HCT116 (cell line): ENCODE measurements at regions not wholly inside any gene's neighbourhood (a gene's known extent, or its start where the extent isn't known, plus 50 kb on each side); places are given as distances from the start of the nearest gene placed in this dataset.
"Not testable (repeated sequence)": the region's sequence is repeated elsewhere in the genome, so short reads cannot be mapped to it uniquely, and the experiment has no call there.

Source experiments
- ATAC-seq: fragments of 200-7000 bp; cut with Tn5 transposase; 2 replicates; pipeline ENCODE4 v1.9.1; 2020; ENCODE audit warnings: mild to moderate bottlenecking, moderate library complexity
- BruUV-seq: library from RNA; stranded (reverse); fragments of 400-500 nt; replicated peaks from 2 replicates; lab custom pipeline; 2021; lab: Mats Ljungman, UMichigan
- CTCF ChIA-PET: fragments of 300-600 bp; sonication (Branson Sonifier 250); formaldehyde crosslinking; loops from one replicate; lab custom pipeline; 2021; ENCODE audit warnings: antibody characterized with exemption; lab: Charles Lee
- POLR2A ChIA-PET: fragments of 300-600, 350-600 bp; sonication (Branson Sonifier 250); formaldehyde crosslinking; loops from one replicate; lab custom pipeline; 2021; ENCODE audit warnings: antibody characterized with exemption; lab: Charles Lee
- RAD21 ChIA-PET, 2 experiments: fragments of 300-600 bp; sonication (Branson Sonifier 250); formaldehyde crosslinking; loops; one replicate each; lab custom pipeline; 2023; ENCODE audit warnings: low total read pairs in 2 of 2; ENCODE audit not compliant: uncharacterized antibody in 2 of 2, unreplicated experiment in 2 of 2, low non-redundant PET in 1 of 2; lab: Charles Lee
- DNase-seq: peaks from one replicate; pipeline ENCODE4 v3.0.0-alpha.2; 2010; ENCODE audit warnings: low read depth, low spot score
- H2AFZ ChIP-seq: fragments of 200-600 bp; shearing (Covaris generic), sonication (generic); 2 replicates; pipeline ENCODE4 v1.6.1; 2017; ENCODE audit warnings: low read depth, mixed run types, mixed read lengths, antibody characterized with exemption, low read length; ENCODE audit not compliant: poor library complexity, severe bottlenecking
- H3K27ac ChIP-seq: 2 replicates; pipeline ENCODE4 v1.5.1; 2012; ENCODE audit warnings: low read depth, low read length
- H3K27me3 ChIP-seq: fragments of 200-600 bp; sonication (generic); 2 replicates; pipeline ENCODE4 v1.6.1; 2016; ENCODE audit warnings: mixed run types, low read length, mixed read lengths; ENCODE audit not compliant: insufficient read depth
- H3K36me3 ChIP-seq, 2 experiments: fragments of 200-500 bp in 1 of 2; fragments of 200-600 bp in 1 of 2; sonication (Bioruptor generic) in 1 of 2; sonication (generic) in 1 of 2; 2 replicates each; pipeline versions ENCODE4 v1.5.1 to v1.6.1; 2014 to 2016; ENCODE audit warnings: low read length in 2 of 2, inconsistent platforms in 1 of 2, mixed read lengths in 1 of 2, mixed run types in 1 of 2; ENCODE audit not compliant: insufficient read depth in 2 of 2, control insufficient read depth in 1 of 2
- H3K4me1 ChIP-seq, 2 experiments: fragments of 200-600 bp in 1 of 2; sonication (generic) in 1 of 2; 2 replicates each; pipeline versions ENCODE4 v1.5.1 to v1.6.1; 2012 to 2017; ENCODE audit warnings: low read length in 2 of 2, inconsistent platforms in 1 of 2, mild to moderate bottlenecking in 1 of 2, mixed read lengths in 1 of 2, mixed run types in 1 of 2, moderate library complexity in 1 of 2; ENCODE audit not compliant: insufficient read depth in 2 of 2, control insufficient read depth in 1 of 2
- H3K4me2 ChIP-seq: fragments of 200-600 bp; sonication (generic); 2 replicates; pipeline ENCODE4 v1.6.1; 2017; ENCODE audit warnings: mixed run types, low read length, mixed read lengths
- H3K4me3 ChIP-seq, 2 experiments: fragments of 200-600 bp in 1 of 2; sonication (generic) in 1 of 2; replicated peaks in 1 of 2; 2 replicates each; pipeline ENCODE4 v1.5.1; 2011 to 2016; ENCODE audit warnings: low read length in 2 of 2, control low read depth in 1 of 2, low read depth in 1 of 2, mild to moderate bottlenecking in 1 of 2, mixed read lengths in 1 of 2, mixed run types in 1 of 2
- H3K79me2 ChIP-seq: fragments of 200-600 bp; sonication (generic); 2 replicates; pipeline ENCODE4 v1.6.1; 2017; ENCODE audit warnings: mild to moderate bottlenecking, mixed run types, low read length, moderate library complexity, mixed read lengths; ENCODE audit not compliant: insufficient read depth
- H3K9ac ChIP-seq: fragments of 200-600 bp; sonication (generic); 2 replicates; pipeline ENCODE4 v1.6.1; 2016; ENCODE audit warnings: low read length, mixed read lengths
- H3K9me2 ChIP-seq: fragments of 200-600 bp; sonication (generic), shearing (Covaris generic); 2 replicates; pipeline ENCODE4 v1.6.1; 2017; ENCODE audit warnings: mixed run types, mild to moderate bottlenecking, moderate library complexity; ENCODE audit not compliant: insufficient read depth
- H3K9me3 ChIP-seq, 2 experiments: fragments of 200-500 bp in 1 of 2; fragments of 200-600 bp in 1 of 2; sonication (Bioruptor generic) in 1 of 2; sonication (generic) in 1 of 2; 2 replicates each; pipeline ENCODE4 v1.6.1; 2014 to 2017; ENCODE audit warnings: low read length in 2 of 2, mixed read lengths in 2 of 2, inconsistent platforms in 1 of 2, low read depth in 1 of 2, mild to moderate bottlenecking in 1 of 2, mixed run types in 1 of 2, moderate library complexity in 1 of 2; ENCODE audit not compliant: control insufficient read depth in 1 of 2, insufficient read depth in 1 of 2
- H4K20me1 ChIP-seq: fragments of 200-600 bp; sonication (generic), shearing (Covaris generic); 2 replicates; pipeline ENCODE4 v1.6.1; 2017; ENCODE audit warnings: mixed run types, mild to moderate bottlenecking, moderate library complexity; ENCODE audit not compliant: insufficient read depth
- CBX3 ChIP-seq: IDR thresholded peaks from 2 replicates; pipeline ENCODE4 v1.6.1; 2012; ENCODE audit warnings: low read depth
- CEBPB ChIP-seq: IDR thresholded peaks from 2 replicates; pipeline ENCODE4 v1.6.1; 2012; ENCODE audit warnings: low read depth
- EGR1 ChIP-seq: IDR thresholded peaks from 2 replicates; pipeline ENCODE4 v1.6.1; 2012; ENCODE audit warnings: low read depth
- EZH2 ChIP-seq: fragments of 200-600 bp; sonication (generic); IDR thresholded peaks from 2 replicates; pipeline ENCODE4 v1.6.1; 2017; ENCODE audit warnings: antibody characterized with exemption, mixed run types
- FOSL1 ChIP-seq: IDR thresholded peaks from 2 replicates; pipeline ENCODE4 v1.6.1; 2012; ENCODE audit warnings: low read depth
- JUND ChIP-seq: IDR thresholded peaks from 2 replicates; pipeline ENCODE4 v1.6.1; 2012
- POLR2AphosphoS5 ChIP-seq: IDR thresholded peaks from 2 replicates; pipeline ENCODE4 v1.6.1; 2011; ENCODE audit warnings: mild to moderate bottlenecking, low read depth, low read length, moderate library complexity
- REST ChIP-seq: IDR thresholded peaks from 2 replicates; pipeline ENCODE4 v1.6.1; 2012; ENCODE audit warnings: low read depth
- SIN3A ChIP-seq: IDR thresholded peaks from 2 replicates; pipeline ENCODE4 v1.6.1; 2012; ENCODE audit warnings: low read depth
- SP1 ChIP-seq: IDR thresholded peaks from 2 replicates; pipeline ENCODE4 v1.6.1; 2012; ENCODE audit warnings: low read depth
- SRF ChIP-seq: IDR thresholded peaks from 2 replicates; pipeline ENCODE4 v1.6.1; 2012; ENCODE audit warnings: low read depth
- TCF7L2 ChIP-seq: IDR thresholded peaks from 2 replicates; pipeline ENCODE4 v1.7.0; 2011; ENCODE audit warnings: borderline replicate concordance, inconsistent platforms; ENCODE audit not compliant: insufficient read depth, insufficient read length; ENCODE audit errors: extremely low read depth
- YY1 ChIP-seq: IDR thresholded peaks from 2 replicates; pipeline ENCODE4 v1.6.1; 2011; ENCODE audit warnings: low read length, low read depth, moderate library complexity, mild to moderate bottlenecking; ENCODE audit not compliant: insufficient replicate concordance; ENCODE audit errors: extremely low read depth
- ZBTB33 ChIP-seq: IDR thresholded peaks from 2 replicates; pipeline ENCODE4 v1.6.1; 2011; ENCODE audit warnings: mild to moderate bottlenecking, low read length, moderate library complexity; ENCODE audit not compliant: insufficient replicate concordance; ENCODE audit errors: extremely low read depth
- ZFX ChIP-seq: fragments of 450-650 bp; IDR thresholded peaks from 2 replicates; pipeline ENCODE4 v1.6.1; 2017
- intact Hi-C: fragments of 100-400 bp; cut with micrococcal nuclease; formaldehyde crosslinking; loops from 2 replicates; pipeline ENCODE4 v1.10.0; 2022

GRCh38 chr16:16983582-16983981, 487.2 kb downstream of the XYLT1 start:
- no peak overlapping the region for H3K4me3 ChIP-seq
- DNase-seq (no peak), ATAC-seq (no peak)
- no peaks in the 10 kb centered on the region for H3K27me3 ChIP-seq
- no peaks in the 10 kb centered on the region for H3K4me1 ChIP-seq
- no peaks in the 10 kb centered on the region for H3K36me3 ChIP-seq
- TF ChIP-seq SIN3A (no peak), TCF7L2 (no peak), EGR1 (no peak), EZH2 (no peak), SRF (no peak), JUND (no peak), YY1 (no peak), SP1 (no peak), ZBTB33 (no peak), REST (no peak), ZFX (no peak), POLR2AphosphoS5 (no peak), CEBPB (no peak), CBX3 (no peak), FOSL1 (no peak)
- ChIA-PET POLR2A (no interaction called here), RAD21 (no interaction called here), CTCF (no interaction called here)
- intact Hi-C loops = no loop called here
- BruUV-seq = no TSS peak
- H3K9me2 ChIP-seq = no peaks in the 10 kb centered on the region
- H3K9ac ChIP-seq = no peak overlapping the region
- no peaks in the 10 kb centered on the region for H3K79me2 ChIP-seq
- H3K9me3 ChIP-seq = no peaks in the 10 kb centered on the region
- H3K4me2 ChIP-seq = no peak overlapping the region
- no peak overlapping the region for H3K27ac ChIP-seq
- H4K20me1 ChIP-seq = no peaks in the 10 kb centered on the region
- no peak overlapping the region for H2AFZ ChIP-seq

GRCh38 chr16:16984091-16984490, 486.7 kb downstream of the XYLT1 start:
- POLR2A ChIA-PET, CTCF ChIA-PET, H3K27ac ChIP-seq, DNase-seq, H2AFZ ChIP-seq, H3K4me2 ChIP-seq, H3K9ac ChIP-seq, H3K9me2 ChIP-seq, H3K27me3 ChIP-seq, intact Hi-C loops, H3K4me1 ChIP-seq, H3K36me3 ChIP-seq, H3K9me3 ChIP-seq, H3K79me2 ChIP-seq, BruUV-seq, H3K4me3 ChIP-seq, H4K20me1 ChIP-seq, ATAC-seq: not testable (repeated sequence)
- RAD21 ChIA-PET = interaction anchor here in 1 of 2 experiments (0.7 kb wide), 1 partner anchor 76 kb away, joined by 7 read pairs; no protein-coding TSS in a partner anchor
